Stimulated activated CD4-positive, alpha-beta T cell treated with anti-CD3 and anti-CD28 coated beads, TNF-alpha, amount 100 ng/mL, for 4 hours (primary cell): ENCODE measurements at regions not wholly inside any gene's neighbourhood (a gene's known extent, or its start where the extent isn't known, plus 50 kb on each side); places are given as distances from the start of the nearest gene placed in this dataset.
"Not testable (repeated sequence)": the region's sequence is repeated elsewhere in the genome, so short reads cannot be mapped to it uniquely, and the experiment has no call there.

Experiments
- DNase-seq, 3 experiments: peaks; one replicate each; pipeline ENCODE4 v3.0.0-alpha.2; 2020; ENCODE audit warnings: low read depth in 3 of 3

- DNase-seq, result no peak
Observed at GRCh38 chr13:90645582-90645981, 701.9 kb upstream of the MIR17HG start.

DNA sequence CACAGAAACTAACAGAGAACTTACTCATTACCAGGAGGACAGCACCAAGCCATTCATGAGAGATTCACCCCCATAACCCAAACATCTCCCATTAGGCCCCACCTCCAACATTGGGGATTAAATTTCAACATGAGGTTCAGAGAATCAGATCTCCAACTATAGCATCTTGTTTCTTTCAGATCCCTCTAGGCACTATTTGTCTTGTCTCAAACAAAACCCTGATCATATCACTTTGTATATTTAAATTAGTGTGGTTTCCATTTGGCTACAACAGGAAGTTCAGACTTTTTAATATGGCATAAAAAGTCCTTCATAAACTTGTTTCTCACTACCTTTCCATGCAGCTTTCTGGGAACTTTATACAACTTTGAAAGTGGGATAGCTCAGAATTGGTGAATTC is 699.0 kb upstream of the MIR17HG start:
- DNase-seq, result no peak

DNA sequence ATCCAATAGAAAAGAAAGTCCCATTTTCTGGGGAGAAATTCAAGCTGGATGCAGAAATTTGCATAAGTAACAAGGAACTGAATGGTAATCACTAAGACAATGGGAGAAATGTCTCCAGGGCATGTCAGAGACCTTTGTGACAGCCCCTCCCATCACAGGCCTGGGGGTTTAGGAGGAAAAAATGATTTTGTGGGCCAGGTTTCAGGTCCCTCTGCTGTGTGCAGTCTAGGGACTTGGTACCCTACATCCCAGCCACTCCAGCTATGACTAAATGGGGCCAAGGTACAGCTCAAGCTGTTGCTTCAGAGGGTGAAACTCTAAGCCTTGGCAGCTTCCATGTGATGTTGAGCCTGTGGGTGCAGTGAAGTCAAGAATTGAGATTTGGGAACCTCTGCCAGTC is 695.5 kb upstream of the MIR17HG start:
- DNase-seq, result no peak

GRCh38 chr13:90654970-90655369 is 692.5 kb upstream of the MIR17HG start:
- DNase-seq, result no peak

DNA sequence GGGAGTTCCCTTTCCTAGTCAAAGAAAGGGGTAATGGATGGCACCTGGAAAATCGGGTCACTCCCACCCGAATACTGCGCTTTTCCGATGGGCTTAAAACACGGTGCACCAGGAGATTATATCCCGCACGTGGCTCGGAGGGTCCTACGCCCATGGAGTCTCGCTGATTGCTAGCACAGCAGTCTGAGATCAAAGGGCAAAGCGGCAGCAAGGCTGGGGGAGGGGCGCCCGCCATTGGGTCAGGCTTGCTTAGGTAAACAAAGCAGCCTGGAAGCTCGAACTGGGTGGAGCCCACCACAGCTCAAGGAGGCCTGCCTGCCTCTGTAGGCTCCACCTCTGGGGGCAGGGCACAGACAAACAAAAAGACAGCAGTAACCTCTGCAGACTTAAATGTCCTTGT is 683.3 kb upstream of the MIR17HG start:
- not testable (repeated sequence) for DNase-seq

DNA sequence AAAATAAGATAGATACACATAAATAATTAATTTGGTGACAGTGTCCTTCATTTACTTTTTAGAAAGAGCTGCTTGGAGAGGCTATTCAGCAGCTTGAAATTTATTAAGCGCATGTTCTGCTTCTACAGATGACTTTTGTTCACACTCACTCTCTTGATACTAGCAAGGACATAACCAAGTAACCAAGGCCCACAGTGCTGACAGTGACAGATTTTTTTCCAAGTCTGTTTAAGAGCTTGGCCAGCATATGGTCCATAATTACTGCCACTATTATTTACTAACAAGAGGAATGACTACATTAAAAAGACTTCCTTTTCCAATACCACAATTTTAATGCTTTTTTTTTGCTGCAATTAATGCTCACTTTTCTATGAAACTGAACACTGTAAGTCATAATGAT is 673.7 kb upstream of the MIR17HG start:
- no peak for DNase-seq

DNA sequence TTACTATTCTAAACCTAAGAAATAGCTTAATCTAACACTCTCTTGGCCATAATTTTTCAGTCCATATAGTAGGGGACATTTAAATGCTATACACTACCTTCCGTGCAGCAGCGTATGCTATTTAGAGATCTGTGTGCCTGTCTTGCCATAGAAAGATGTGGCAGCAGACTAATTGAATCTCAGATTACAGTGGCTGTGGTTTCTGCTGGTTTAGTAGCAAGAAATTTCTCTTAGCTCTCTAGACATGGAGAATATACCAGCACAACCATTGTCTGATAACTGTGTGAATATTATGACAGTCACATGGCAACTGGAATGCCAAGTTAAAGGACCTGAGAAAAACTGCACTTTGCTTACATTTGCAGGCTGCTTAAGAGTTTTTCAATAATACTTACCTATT is 672.4 kb upstream of the MIR17HG start:
- DNase-seq, result no peak

DNA sequence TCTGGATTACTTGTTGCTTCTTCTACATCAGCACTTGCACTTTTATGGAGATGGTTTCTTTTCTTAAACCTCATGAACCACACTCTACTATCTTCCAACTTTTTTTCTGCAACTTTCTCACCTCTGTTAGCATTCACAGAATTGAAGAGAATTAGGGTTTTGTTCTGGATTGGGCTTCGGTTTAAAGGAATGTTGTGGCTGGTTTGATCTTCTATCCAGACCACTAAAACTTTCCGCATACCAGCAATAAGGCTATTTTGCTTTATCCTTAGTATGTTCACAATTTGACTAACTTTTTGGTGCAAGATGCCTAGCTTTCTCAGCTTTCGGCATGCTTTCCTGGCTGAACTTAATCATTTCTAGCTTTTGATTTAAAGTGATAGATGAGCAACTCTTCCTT is 666.7 kb upstream of the MIR17HG start:
- no peak for DNase-seq

- no peak for DNase-seq
Observed at GRCh38 chr13:90683711-90684131, 663.8 kb upstream of the MIR17HG start.

DNA sequence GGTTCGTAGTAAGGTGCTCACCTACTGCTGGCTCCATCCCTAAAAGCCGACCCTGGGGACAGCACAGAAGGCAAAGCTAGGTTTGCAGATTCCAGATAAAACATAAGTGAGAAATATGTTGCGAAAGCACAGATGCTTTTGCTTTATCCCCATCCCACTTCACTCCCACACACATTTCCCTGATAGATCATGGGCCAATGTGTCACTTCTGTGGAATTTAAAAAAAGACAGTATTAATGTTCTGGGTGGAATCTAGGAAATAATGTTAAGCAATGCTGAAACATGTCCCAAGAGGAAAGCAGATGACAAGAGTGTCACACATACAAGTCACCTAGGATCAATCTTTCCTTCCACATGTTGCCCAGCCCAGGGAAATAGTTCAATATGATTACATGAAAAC is 661.0 kb upstream of the MIR17HG start:
- no peak for DNase-seq

DNA sequence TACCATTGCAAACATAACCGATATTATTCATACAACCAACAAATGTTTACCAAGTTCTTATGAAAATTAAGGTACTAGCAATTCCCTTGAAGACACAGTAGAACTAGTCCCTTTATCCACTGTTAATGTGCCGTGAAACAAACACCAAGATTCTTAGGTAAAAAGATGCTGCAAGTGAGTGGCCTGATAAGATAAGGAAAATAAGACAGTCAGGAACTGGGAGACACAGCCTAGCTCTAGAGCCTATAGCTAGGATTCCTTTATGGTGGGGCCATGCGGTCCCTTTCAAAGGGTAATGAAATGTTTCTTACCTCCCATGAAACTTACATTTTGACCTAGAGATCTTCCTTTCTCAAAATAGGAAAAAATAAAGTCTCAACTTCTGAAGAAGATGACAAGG is 658.4 kb upstream of the MIR17HG start:
- no peak for DNase-seq

DNA sequence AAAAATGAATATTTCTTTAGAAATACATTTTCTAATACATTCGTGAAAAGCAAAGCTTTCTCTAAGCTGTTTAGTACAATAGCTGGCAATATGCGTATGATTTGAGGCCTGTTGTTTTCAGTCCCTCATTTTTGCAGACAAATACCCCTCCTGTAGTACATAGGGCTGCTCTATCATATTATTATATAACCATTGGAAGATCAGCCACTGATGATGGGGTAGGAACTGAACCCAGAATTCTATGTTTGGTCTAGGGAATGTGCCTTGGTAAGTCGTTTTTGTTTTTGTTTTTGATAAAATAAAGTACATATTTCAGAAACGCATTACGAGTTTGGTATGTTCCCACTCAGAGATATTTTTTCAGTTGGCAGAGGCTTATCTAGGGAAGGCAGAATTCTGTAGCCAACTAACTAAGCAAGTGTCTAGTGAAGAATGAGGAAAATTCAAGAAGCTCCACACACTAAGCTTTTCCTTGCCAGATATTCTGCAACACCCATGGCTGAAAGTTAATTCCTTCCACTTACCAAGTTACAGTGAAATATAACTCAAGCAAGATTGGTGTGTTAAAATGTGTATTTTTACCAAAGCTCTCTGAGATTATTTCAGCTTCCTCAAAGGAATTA is 656.9 kb upstream of the MIR17HG start:
- no peak for DNase-seq

GRCh38 chr13:90696254-90696653 is 651.2 kb upstream of the MIR17HG start:
- no peak for DNase-seq

GRCh38 chr13:90696656-90697055 is 650.8 kb upstream of the MIR17HG start:
- no peak for DNase-seq

GRCh38 chr13:90700340-90700739 is 647.1 kb upstream of the MIR17HG start:
- DNase-seq, result no peak

- no peak for DNase-seq
Observed at GRCh38 chr13:90701264-90701663, 646.2 kb upstream of the MIR17HG start.

GRCh38 chr13:90702050-90702449 is 645.4 kb upstream of the MIR17HG start:
- no peak for DNase-seq

- no peak for DNase-seq
Observed at GRCh38 chr13:90706631-90707030, 640.9 kb upstream of the MIR17HG start.

DNA sequence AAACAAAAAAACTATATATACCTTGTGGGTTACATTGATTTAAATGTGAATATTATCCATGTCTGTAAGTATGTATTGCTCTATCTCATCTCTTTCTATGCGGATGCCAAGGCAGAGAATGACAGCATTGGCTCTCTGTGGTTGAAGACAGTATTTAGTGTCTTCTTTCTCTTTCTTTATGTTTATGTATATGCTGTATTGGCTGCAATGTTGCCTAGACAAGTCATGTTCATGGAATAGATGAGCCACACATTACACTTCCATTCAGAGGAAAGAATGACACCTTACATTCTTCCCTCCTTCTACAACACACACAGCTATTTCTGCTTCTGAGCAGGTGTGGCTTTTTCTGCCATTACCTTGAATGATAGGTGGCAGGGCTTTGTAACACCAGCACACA is 639.4 kb upstream of the MIR17HG start:
- no peak for DNase-seq

DNA sequence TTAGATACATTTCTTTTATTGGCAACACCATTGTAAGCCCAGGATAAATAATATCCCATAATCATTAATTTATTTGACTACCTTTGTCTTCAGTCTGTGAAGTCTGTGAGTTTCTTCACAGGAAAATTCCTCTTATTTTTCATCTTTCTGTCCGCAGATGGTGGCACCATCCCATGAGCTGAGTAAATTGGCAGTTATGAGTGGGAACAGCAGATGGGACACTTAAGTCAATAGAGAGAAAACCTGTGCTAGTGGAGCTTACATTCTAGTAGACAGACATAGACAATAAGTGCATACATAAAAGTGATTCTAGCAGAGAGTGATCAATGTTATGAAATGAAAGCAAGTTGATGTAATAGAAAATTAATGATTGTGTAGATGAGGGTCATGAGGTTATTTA is 638.2 kb upstream of the MIR17HG start:
- no peak for DNase-seq

DNA sequence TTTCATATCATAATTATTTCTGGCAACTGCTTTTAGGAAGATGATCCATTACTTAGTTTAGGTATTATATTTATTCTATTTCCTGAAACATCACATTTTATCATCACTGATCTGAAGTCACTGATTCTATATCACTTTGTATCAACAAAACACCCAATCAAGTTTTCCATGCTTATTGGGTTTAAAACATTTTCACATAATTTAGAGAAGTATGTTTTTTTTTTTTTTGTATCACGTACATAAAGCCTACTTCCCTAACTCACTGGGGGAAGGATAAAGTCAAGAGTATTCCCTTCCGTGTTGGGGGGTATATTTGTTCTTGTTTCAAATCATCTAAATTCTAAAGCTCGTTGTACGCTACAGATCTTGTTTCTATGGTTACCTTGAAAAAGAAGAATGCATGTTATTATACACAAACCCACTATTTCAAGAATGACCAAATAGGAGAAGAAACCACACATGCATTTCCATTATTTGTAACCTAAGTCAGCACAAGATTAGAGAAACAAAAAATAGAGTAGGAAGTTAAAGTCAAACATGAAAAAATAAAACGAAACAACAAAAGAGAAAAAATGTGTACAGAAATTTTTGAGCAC is 637.2 kb upstream of the MIR17HG start:
- DNase-seq, result no peak

DNA sequence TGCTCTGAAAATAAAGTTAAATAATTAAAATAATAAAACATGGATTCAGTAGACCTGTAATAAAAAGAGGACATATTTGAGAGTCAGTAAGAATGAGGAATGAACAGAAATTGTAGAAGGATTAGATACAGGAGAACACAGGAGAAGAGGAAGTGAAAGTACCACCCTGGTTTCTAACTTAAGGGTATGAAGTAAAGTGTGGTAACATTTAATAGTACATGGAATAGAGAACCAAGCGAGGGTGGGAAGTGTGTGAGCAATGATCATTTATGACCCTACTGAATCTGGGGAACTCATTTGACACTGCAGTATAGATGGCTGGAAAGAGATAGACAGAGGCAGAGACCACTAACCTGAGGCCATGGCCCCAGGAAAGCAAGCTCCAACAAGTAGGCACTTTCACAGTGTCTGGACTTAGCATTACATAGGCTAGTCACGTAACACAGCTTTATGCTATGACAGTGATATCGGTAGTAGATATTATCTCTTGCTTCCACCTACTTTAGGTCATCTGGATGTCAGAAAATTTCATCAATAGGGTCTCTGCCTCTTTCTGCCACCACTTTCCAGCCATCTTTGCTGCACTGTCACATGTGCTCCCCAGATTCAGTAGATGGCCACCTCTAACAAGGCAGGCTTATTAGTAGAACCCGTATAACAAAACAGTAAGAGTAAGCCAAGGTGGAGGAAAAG is 633.9 kb upstream of the MIR17HG start:
- no peak for DNase-seq

DNA sequence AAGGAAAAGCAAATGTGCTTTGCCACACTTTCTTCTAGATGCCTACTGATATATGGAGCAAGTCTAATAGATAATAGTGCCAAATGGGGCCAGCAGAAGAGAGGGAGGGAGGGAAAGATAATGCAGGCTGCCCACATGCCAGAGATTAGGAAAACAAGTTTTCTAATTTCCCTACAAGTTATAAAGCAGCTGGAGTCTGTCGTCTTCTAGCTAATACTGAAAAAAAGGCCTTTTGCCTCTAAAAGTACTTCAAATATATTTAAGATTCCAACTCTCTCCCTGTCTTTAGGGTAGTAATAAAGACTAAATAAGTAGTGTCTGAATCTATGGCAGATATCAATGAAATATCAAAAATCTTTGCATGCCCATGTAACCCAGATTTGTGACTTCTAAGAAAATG is 632.0 kb upstream of the MIR17HG start:
- no peak for DNase-seq
